H9 (cell line): ENCODE measurements at regions not wholly inside any gene's neighbourhood (a gene's known extent, or its start where the extent isn't known, plus 50 kb on each side); places are given as distances from the start of the nearest gene placed in this dataset.

Source experiments
- DNase-seq: peaks from one replicate; pipeline ENCODE4 v3.0.0-alpha.2; 2017
- H2AFZ ChIP-seq: one replicate; pipeline ENCODE4 v1.6.1; 2013; ENCODE audit warnings: mild to moderate bottlenecking, low read length, control low read depth, moderate library complexity
- H2AK5ac ChIP-seq: 2 replicates; pipeline ENCODE4 v1.6.1; 2013; ENCODE audit warnings: low read length, control low read depth, mixed read lengths; ENCODE audit not compliant: insufficient read length
- H2BK120ac ChIP-seq: one replicate; pipeline ENCODE4 v1.6.1; 2013; ENCODE audit warnings: low read depth, mild to moderate bottlenecking, low read length, control low read depth, inconsistent platforms; ENCODE audit not compliant: poor library complexity, severe bottlenecking
- H2BK12ac ChIP-seq: 2 replicates; pipeline ENCODE4 v1.6.1; 2013; ENCODE audit warnings: low read length, control low read depth, mixed read lengths, low read depth; ENCODE audit not compliant: insufficient read length
- H2BK15ac ChIP-seq: 2 replicates; pipeline ENCODE4 v1.6.1; 2013; ENCODE audit warnings: low read depth, low read length, control low read depth
- H2BK20ac ChIP-seq: one replicate; pipeline ENCODE4 v1.6.1; 2013; ENCODE audit warnings: low read depth, mild to moderate bottlenecking, low read length, control low read depth, inconsistent platforms; ENCODE audit not compliant: poor library complexity, severe bottlenecking
- H2BK5ac ChIP-seq: 2 replicates; pipeline ENCODE4 v1.6.1; 2013; ENCODE audit warnings: low read length, control low read depth, mixed read lengths; ENCODE audit not compliant: insufficient read length
- H3K14ac ChIP-seq: 2 replicates; pipeline ENCODE4 v1.6.1; 2013; ENCODE audit warnings: low read length, control low read depth; ENCODE audit not compliant: insufficient read depth
- H3K18ac ChIP-seq: 2 replicates; pipeline ENCODE4 v1.6.1; 2013; ENCODE audit warnings: low read depth, mild to moderate bottlenecking, mixed read lengths, low read length, control low read depth; ENCODE audit not compliant: insufficient read length
- H3K23ac ChIP-seq: 2 replicates; pipeline ENCODE4 v1.6.1; 2013; ENCODE audit warnings: low read length, control low read depth, mixed read lengths, low read depth; ENCODE audit not compliant: insufficient read length
- H3K23me2 ChIP-seq: 2 replicates; pipeline ENCODE4 v1.6.1; 2013; ENCODE audit warnings: low read depth, mild to moderate bottlenecking, mixed read lengths, low read length, control low read depth; ENCODE audit not compliant: insufficient read length, poor library complexity, severe bottlenecking
- H3K27ac ChIP-seq: 2 replicates; pipeline ENCODE4 v1.5.1; 2013; ENCODE audit warnings: low read length, control low read depth, mixed read lengths, low read depth; ENCODE audit not compliant: insufficient read length
- H3K27me3 ChIP-seq: 2 replicates; pipeline ENCODE4 v1.6.1; 2013; ENCODE audit warnings: low read length, control low read depth, inconsistent platforms; ENCODE audit not compliant: insufficient read depth
- H3K4ac ChIP-seq: 2 replicates; pipeline ENCODE4 v1.6.1; 2013; ENCODE audit warnings: low read depth, mild to moderate bottlenecking, control low read depth, inconsistent platforms, low read length, moderate library complexity
- H3K4me1 ChIP-seq: 2 replicates; pipeline ENCODE4 v1.6.1; 2013; ENCODE audit warnings: low read length, control low read depth, inconsistent platforms; ENCODE audit not compliant: insufficient read depth
- H3K4me2 ChIP-seq: 2 replicates; pipeline ENCODE4 v1.6.1; 2013; ENCODE audit warnings: low read length, control low read depth, mixed read lengths; ENCODE audit not compliant: insufficient read length, insufficient read depth
- H3K56ac ChIP-seq: 2 replicates; pipeline ENCODE4 v1.6.1; 2013; ENCODE audit warnings: low read depth, mild to moderate bottlenecking, mixed read lengths, low read length, control low read depth; ENCODE audit not compliant: insufficient read length
- H3K79me1 ChIP-seq: 2 replicates; pipeline ENCODE4 v1.6.1; 2013; ENCODE audit warnings: low read depth, mild to moderate bottlenecking, moderate library complexity, low read length, control low read depth, inconsistent platforms; ENCODE audit not compliant: insufficient read depth, poor library complexity, severe bottlenecking
- H3K79me2 ChIP-seq: 2 replicates; pipeline ENCODE4 v1.6.1; 2013; ENCODE audit warnings: low read length, control low read depth, inconsistent platforms; ENCODE audit not compliant: insufficient read depth
- H3K9ac ChIP-seq: 2 replicates; pipeline ENCODE4 v1.6.1; 2013; ENCODE audit warnings: low read length, control low read depth, mixed read lengths; ENCODE audit not compliant: insufficient read length; ENCODE audit errors: extremely low read depth
- H3K9me3 ChIP-seq: one replicate; pipeline ENCODE4 v1.6.1; 2013; ENCODE audit warnings: low read depth, low read length, inconsistent platforms; ENCODE audit not compliant: control insufficient read depth
- H3T11ph ChIP-seq: one replicate; pipeline ENCODE4 v1.6.1; 2013; ENCODE audit warnings: mild to moderate bottlenecking, low read length, control low read depth, inconsistent platforms
- H4K20me1 ChIP-seq: one replicate; pipeline ENCODE4 v1.6.1; 2013; ENCODE audit not compliant: control insufficient read depth, insufficient read length, insufficient read depth
- H4K5ac ChIP-seq: 2 replicates; pipeline ENCODE4 v1.6.1; 2013; ENCODE audit warnings: low read depth, mild to moderate bottlenecking, mixed read lengths, low read length, control low read depth; ENCODE audit not compliant: insufficient read length
- H4K8ac ChIP-seq: replicated peaks from 2 replicates; pipeline ENCODE4 v1.6.1; 2013; ENCODE audit warnings: low read length, control low read depth, mixed read lengths, low read depth; ENCODE audit not compliant: insufficient read length
- H4K91ac ChIP-seq: 2 replicates; pipeline ENCODE4 v1.6.1; 2013; ENCODE audit warnings: low read depth, mild to moderate bottlenecking, moderate library complexity, mixed read lengths, low read length, control low read depth; ENCODE audit not compliant: insufficient read length
- H3K27ac Mint-ChIP-seq, 3 experiments: 2 replicates in 2 of 3; 3 replicates in 1 of 3; pipeline ENCODE4 v1.8.0; 2020 to 2021; ENCODE audit warnings: mixed read lengths in 3 of 3, mild to moderate bottlenecking in 1 of 3, moderate library complexity in 1 of 3
- H3K27me3 Mint-ChIP-seq: 2 replicates; pipeline ENCODE4 v1.8.0; 2021; ENCODE audit warnings: low read depth, mild to moderate bottlenecking, moderate library complexity, mixed read lengths
- H3K36me3 Mint-ChIP-seq, 3 experiments: 2 replicates in 2 of 3; 3 replicates in 1 of 3; pipeline ENCODE4 v1.8.0; 2020 to 2021; ENCODE audit warnings: low read depth in 3 of 3, mixed read lengths in 3 of 3; ENCODE audit not compliant: insufficient read depth in 1 of 3
- H3K4me1 Mint-ChIP-seq, 2 experiments: 2 replicates each; pipeline ENCODE4 v1.8.0; 2020; ENCODE audit warnings: mixed read lengths in 2 of 2
- H3K4me3 Mint-ChIP-seq, 2 experiments: 2 replicates in 1 of 2; 3 replicates in 1 of 2; pipeline ENCODE4 v1.8.0; 2020 to 2021; ENCODE audit warnings: mild to moderate bottlenecking in 2 of 2, mixed read lengths in 2 of 2, moderate library complexity in 1 of 2
- H3K9me3 Mint-ChIP-seq, 2 experiments: 2 replicates in 1 of 2; 3 replicates in 1 of 2; pipeline ENCODE4 v1.8.0; 2020; ENCODE audit warnings: mild to moderate bottlenecking in 2 of 2, mixed read lengths in 2 of 2, moderate library complexity in 1 of 2
- CTCF ChIP-seq: fragments of 200-600 bp; sonication (generic); conservative IDR thresholded peaks from 3 replicates; pipeline ENCODE4 v1.8.0; 2021; ENCODE audit warnings: antibody characterized with exemption, mild to moderate bottlenecking
- WGBS: extraction: QIAGEN DNeasy Blood & Tissue Kit; methylation state at CpG from one replicate; pipeline ENCODE4 v1.1.7; 2013; ENCODE audit warnings: missing lambda C conversion rate, low lambda C conversion rate, mixed read lengths; ENCODE audit not compliant: insufficient read length; ENCODE audit errors: extremely low coverage; 5-methylcytosine and 5-hydroxymethylcytosine counted together

- H2BK120ac ChIP-seq: no peak overlapping the region
- no peak overlapping the region for H2BK20ac ChIP-seq
- no peak overlapping the region for H3T11ph ChIP-seq
- no peak overlapping the region for H3K27ac ChIP-seq
- no peaks in the 10 kb centered on the region for H3K23me2 ChIP-seq
- no peak overlapping the region for H3K23ac ChIP-seq
- no peaks in the 10 kb centered on the region for H3K9me3 ChIP-seq
- H2BK5ac ChIP-seq: no peak overlapping the region
- no peak overlapping the region for H2BK12ac ChIP-seq
- H3K36me3 Mint-ChIP-seq: no peaks in the 10 kb centered on the region
- H3K14ac ChIP-seq: no peak overlapping the region
- no peaks in the 10 kb centered on the region for H3K27me3 Mint-ChIP-seq
- no peaks in the 10 kb centered on the region for H3K9me3 Mint-ChIP-seq
- H2AK5ac ChIP-seq: no peak overlapping the region
- H4K20me1 ChIP-seq: no peaks in the 10 kb centered on the region
- 100% methylated on average over 1 of the region's 3 CpGs for WGBS
- H4K91ac ChIP-seq: no peak overlapping the region
- H3K79me2 ChIP-seq: no peaks in the 10 kb centered on the region
- no peak overlapping the region for H3K9ac ChIP-seq
- no peak overlapping the region for H4K5ac ChIP-seq
- H2BK15ac ChIP-seq: no peak overlapping the region
- H4K8ac ChIP-seq: no peak overlapping the region
- no peak for DNase-seq
- no peak overlapping the region for H3K27ac Mint-ChIP-seq
- peaks cover 4 to 10% of the 10 kb centered on the region in 2 experiments; a peak in 2 of 4 replicates for H3K4me1 Mint-ChIP-seq
- H3K4me2 ChIP-seq: no peak overlapping the region
- no peaks in the 10 kb centered on the region for H3K27me3 ChIP-seq
- H3K4me3 Mint-ChIP-seq: no peak overlapping the region
- no peak overlapping the region for H3K56ac ChIP-seq
- H3K18ac ChIP-seq: no peak overlapping the region
- no peaks in the 10 kb centered on the region for H3K4me1 ChIP-seq
- no peak overlapping the region for H3K4ac ChIP-seq
- H2AFZ ChIP-seq: no peak overlapping the region
- no peak for TF ChIP-seq CTCF
- no peaks in the 10 kb centered on the region for H3K79me1 ChIP-seq
Observed at GRCh38 chr6:139932671-139933070, 558.2 kb upstream of the CITED2 start.
